WTC11 (cell line): ENCODE measurements at regions not wholly inside any gene's neighbourhood (a gene's known extent, or its start where the extent isn't known, plus 50 kb on each side); places are given as distances from the start of the nearest gene placed in this dataset.

Experiments used
- ATAC-seq: fragments of 200-7000 bp; cut with Tn5 transposase; 2 replicates; pipeline ENCODE4 v1.10.0; 2021; ENCODE audit warnings: mild to moderate bottlenecking, moderate library complexity
- CTCF ChIA-PET: fragments of 300-600 bp; sonication (Branson Sonifier 250); formaldehyde crosslinking; loops from one replicate; lab custom pipeline; 2021; ENCODE audit warnings: antibody characterized with exemption; lab: Charles Lee
- POLR2A ChIA-PET: fragments of 350-600 bp; sonication (Branson Sonifier 250); formaldehyde crosslinking; loops from one replicate; lab custom pipeline; 2021; ENCODE audit warnings: antibody characterized with exemption; lab: Charles Lee
- DNase-seq: peaks from one replicate; pipeline ENCODE4 v3.0.0; 2021; ENCODE audit warnings: low spot score
- H3K27ac Mint-ChIP-seq: 2 replicates; pipeline ENCODE4 v1.8.0; 2021; ENCODE audit warnings: mixed read lengths
- H3K27me3 Mint-ChIP-seq: 2 replicates; pipeline ENCODE4 v1.8.0; 2021; ENCODE audit warnings: low read depth, mild to moderate bottlenecking, moderate library complexity, mixed read lengths
- H3K36me3 Mint-ChIP-seq: 2 replicates; pipeline ENCODE4 v1.8.0; 2021; ENCODE audit warnings: mixed read lengths
- H3K4me1 Mint-ChIP-seq: 2 replicates; pipeline ENCODE4 v1.8.0; 2022; ENCODE audit warnings: mixed read lengths
- H3K4me3 Mint-ChIP-seq: 2 replicates; pipeline ENCODE4 v1.8.0; 2021; ENCODE audit warnings: mild to moderate bottlenecking, moderate library complexity, mixed read lengths
- H3K9me3 Mint-ChIP-seq: 2 replicates; pipeline ENCODE4 v1.8.0; 2021; ENCODE audit warnings: mixed read lengths
- ETV6 ChIP-seq: sonication (generic); formaldehyde crosslinking; IDR thresholded peaks from 2 replicates; pipeline ENCODE4 v1.8.1; 2022; ENCODE audit warnings: mild to moderate bottlenecking, missing genetic modification reagents
- FOXK1 ChIP-seq: sonication (generic); formaldehyde crosslinking; IDR thresholded peaks from 2 replicates; pipeline ENCODE4 v1.8.0; 2022; ENCODE audit warnings: mild to moderate bottlenecking, moderate library complexity, missing genetic modification reagents
- IRF2 ChIP-seq: sonication (generic); formaldehyde crosslinking; IDR thresholded peaks from 2 replicates; pipeline ENCODE4 v1.8.0; 2022; ENCODE audit warnings: low read depth, missing genetic modification reagents, borderline replicate concordance
- NR3C1 ChIP-seq: sonication (generic); formaldehyde crosslinking; conservative IDR thresholded peaks from 2 replicates; pipeline ENCODE4 v1.8.1; 2023; ENCODE audit warnings: low read depth, mild to moderate bottlenecking, missing genetic modification reagents
- SMAD4 ChIP-seq: sonication (generic); formaldehyde crosslinking; IDR thresholded peaks from 2 replicates; pipeline ENCODE4 v1.8.0; 2022; ENCODE audit warnings: mild to moderate bottlenecking, missing genetic modification reagents
- SP1 ChIP-seq: sonication (generic); formaldehyde crosslinking; conservative IDR thresholded peaks from 2 replicates; pipeline ENCODE4 v1.8.1; 2022; ENCODE audit warnings: missing genetic modification reagents
- ZNF219 ChIP-seq: sonication (generic); formaldehyde crosslinking; IDR thresholded peaks from 2 replicates; pipeline ENCODE4 v1.8.0; 2023; ENCODE audit warnings: missing genetic modification reagents, mild to moderate bottlenecking, borderline replicate concordance
- ZNF423 ChIP-seq: fragments of 250-450 bp; sonication (Bioruptor Pico); IDR thresholded peaks from 2 replicates; pipeline ENCODE4 v2.1.2; 2022; ENCODE audit warnings: mild to moderate bottlenecking, moderate library complexity
- TF ChIP-seq, protein P1 (sequence below): sonication (generic); formaldehyde crosslinking; IDR thresholded peaks from 2 replicates; pipeline ENCODE4 v1.8.1; 2022; ENCODE audit warnings: mild to moderate bottlenecking, missing genetic modification reagents, moderate library complexity, borderline replicate concordance
- TF ChIP-seq, protein P2 (sequence below): fragments of 250-450 bp; sonication (Bioruptor Pico); IDR thresholded peaks from 2 replicates; pipeline ENCODE4 v1.9.0; 2021; ENCODE audit warnings: mild to moderate bottlenecking, borderline replicate concordance
- TF ChIP-seq, protein P3 (sequence below): sonication (generic); formaldehyde crosslinking; IDR thresholded peaks from 2 replicates; pipeline ENCODE4 v1.8.0; 2023; ENCODE audit warnings: missing genetic modification reagents, mild to moderate bottlenecking, borderline replicate concordance
- TF ChIP-seq, protein P4 (sequence below): sonication (generic); formaldehyde crosslinking; IDR thresholded peaks from 2 replicates; pipeline ENCODE4 v1.8.1; 2022; ENCODE audit warnings: low read depth, missing genetic modification reagents, borderline replicate concordance
- TF ChIP-seq, protein P5 (sequence below): sonication (generic); formaldehyde crosslinking; IDR thresholded peaks from 2 replicates; pipeline ENCODE4 v1.8.1; 2023; ENCODE audit warnings: mild to moderate bottlenecking, missing genetic modification reagents, borderline replicate concordance

DNA sequence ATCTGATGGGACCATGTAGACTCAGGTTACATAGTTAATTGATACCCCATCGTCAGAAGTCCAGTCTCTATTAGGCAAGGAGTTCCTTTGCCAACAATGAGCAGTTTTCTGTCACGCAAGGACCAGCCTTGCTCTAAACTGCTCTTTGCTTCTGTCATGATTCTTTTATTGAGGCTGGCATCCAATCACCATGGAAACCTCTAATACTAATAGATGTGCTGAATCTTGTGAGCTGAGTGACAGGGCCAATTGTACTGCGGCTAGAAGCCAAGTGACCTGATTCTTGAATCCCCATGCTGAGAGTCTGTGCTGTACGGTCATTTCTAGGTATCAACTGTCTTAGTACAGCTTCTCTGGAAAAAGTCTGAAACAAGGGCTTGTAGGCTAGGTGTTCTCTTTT is 395.6 kb downstream of the RND3 start:
- DNase-seq (no peak), ATAC-seq (no peak)
- POLR2A ChIA-PET: no interaction called here
- no peak overlapping the region for H3K27ac Mint-ChIP-seq
- TF ChIP-seq, protein P1, sequence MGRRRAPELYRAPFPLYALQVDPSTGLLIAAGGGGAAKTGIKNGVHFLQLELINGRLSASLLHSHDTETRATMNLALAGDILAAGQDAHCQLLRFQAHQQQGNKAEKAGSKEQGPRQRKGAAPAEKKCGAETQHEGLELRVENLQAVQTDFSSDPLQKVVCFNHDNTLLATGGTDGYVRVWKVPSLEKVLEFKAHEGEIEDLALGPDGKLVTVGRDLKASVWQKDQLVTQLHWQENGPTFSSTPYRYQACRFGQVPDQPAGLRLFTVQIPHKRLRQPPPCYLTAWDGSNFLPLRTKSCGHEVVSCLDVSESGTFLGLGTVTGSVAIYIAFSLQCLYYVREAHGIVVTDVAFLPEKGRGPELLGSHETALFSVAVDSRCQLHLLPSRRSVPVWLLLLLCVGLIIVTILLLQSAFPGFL: no peak
- CTCF ChIA-PET: no interaction called here
- peaks cover 16% of the 10 kb centered on the region for H3K4me1 Mint-ChIP-seq
- no peaks in the 10 kb centered on the region for H3K27me3 Mint-ChIP-seq
- H3K9me3 Mint-ChIP-seq: no peaks in the 10 kb centered on the region
- no peak overlapping the region for H3K4me3 Mint-ChIP-seq
- no peaks in the 10 kb centered on the region for H3K36me3 Mint-ChIP-seq

DNA sequence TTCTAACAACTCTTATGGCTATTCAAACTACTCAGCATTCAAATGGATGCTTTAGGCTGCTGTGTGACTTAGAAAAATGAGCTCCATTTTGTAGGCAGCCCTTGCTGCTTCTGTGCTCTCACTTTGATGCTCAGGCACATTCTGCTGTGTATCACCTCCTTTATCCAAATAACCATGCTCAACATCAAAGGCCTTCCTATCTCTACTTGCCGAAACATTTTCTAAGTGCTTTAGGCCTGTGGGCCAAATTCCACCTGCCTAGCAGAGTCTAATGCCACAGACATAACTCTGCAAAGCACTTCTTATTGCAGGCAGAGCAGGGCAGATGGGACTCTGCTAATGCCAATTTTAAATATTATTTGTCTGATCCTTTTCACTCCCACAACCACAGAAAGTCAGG is 397.4 kb downstream of the RND3 start:
- ATAC-seq: no peak
- H3K27me3 Mint-ChIP-seq: no peaks in the 10 kb centered on the region
- POLR2A ChIA-PET: no interaction called here

DNA sequence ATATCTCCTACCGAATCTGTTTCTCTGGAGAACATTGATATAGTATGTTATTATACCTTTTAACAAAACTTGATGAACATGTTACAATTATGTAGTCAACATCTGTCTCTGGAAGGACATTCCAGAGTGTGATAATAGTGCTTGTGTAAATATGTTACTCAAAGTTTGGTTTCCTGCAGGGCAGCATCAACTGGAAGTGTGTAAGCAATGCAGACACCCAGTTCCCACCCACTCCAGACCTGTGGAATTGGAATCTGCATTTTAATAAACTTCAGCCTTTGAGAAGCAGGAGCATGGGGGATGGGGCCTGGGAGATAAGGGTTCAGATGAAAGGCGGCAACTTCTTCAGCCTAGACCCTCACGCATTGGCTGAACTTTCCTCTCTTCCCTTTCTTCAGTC is 398.9 kb downstream of the RND3 start:
- H3K9me3 Mint-ChIP-seq: peaks cover 10% of the 10 kb centered on the region; the same call in 1 of the 2 replicates
- peaks cover 16% of the 10 kb centered on the region for H3K4me1 Mint-ChIP-seq
- ChIA-PET POLR2A (interaction anchor here (0.6 kb wide), 1 partner anchor 259 kb away, joined by 3 read pairs; no protein-coding TSS in a partner anchor), CTCF (no interaction called here)
- TF ChIP-seq, protein P2, sequence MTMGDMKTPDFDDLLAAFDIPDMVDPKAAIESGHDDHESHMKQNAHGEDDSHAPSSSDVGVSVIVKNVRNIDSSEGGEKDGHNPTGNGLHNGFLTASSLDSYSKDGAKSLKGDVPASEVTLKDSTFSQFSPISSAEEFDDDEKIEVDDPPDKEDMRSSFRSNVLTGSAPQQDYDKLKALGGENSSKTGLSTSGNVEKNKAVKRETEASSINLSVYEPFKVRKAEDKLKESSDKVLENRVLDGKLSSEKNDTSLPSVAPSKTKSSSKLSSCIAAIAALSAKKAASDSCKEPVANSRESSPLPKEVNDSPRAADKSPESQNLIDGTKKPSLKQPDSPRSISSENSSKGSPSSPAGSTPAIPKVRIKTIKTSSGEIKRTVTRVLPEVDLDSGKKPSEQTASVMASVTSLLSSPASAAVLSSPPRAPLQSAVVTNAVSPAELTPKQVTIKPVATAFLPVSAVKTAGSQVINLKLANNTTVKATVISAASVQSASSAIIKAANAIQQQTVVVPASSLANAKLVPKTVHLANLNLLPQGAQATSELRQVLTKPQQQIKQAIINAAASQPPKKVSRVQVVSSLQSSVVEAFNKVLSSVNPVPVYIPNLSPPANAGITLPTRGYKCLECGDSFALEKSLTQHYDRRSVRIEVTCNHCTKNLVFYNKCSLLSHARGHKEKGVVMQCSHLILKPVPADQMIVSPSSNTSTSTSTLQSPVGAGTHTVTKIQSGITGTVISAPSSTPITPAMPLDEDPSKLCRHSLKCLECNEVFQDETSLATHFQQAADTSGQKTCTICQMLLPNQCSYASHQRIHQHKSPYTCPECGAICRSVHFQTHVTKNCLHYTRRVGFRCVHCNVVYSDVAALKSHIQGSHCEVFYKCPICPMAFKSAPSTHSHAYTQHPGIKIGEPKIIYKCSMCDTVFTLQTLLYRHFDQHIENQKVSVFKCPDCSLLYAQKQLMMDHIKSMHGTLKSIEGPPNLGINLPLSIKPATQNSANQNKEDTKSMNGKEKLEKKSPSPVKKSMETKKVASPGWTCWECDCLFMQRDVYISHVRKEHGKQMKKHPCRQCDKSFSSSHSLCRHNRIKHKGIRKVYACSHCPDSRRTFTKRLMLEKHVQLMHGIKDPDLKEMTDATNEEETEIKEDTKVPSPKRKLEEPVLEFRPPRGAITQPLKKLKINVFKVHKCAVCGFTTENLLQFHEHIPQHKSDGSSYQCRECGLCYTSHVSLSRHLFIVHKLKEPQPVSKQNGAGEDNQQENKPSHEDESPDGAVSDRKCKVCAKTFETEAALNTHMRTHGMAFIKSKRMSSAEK (CRISPR knock-in tag): no peak
- no peak for TF ChIP-seq SMAD4
- TF ChIP-seq SP1 (CRISPR knock-in tag): no peak
- H3K27ac Mint-ChIP-seq: no peak overlapping the region
- no peak for DNase-seq
- H3K36me3 Mint-ChIP-seq: peaks cover 4% of the 10 kb centered on the region
- H3K4me3 Mint-ChIP-seq: no peak overlapping the region
- ATAC-seq: no peak; the same call in 1 of the 2 replicates
- H3K27me3 Mint-ChIP-seq: no peaks in the 10 kb centered on the region

More for the DNA sequence above, 397.4 kb downstream of the RND3 start:
- CTCF ChIA-PET: no interaction called here
- no peak for TF ChIP-seq NR3C1
- TF ChIP-seq, all 79 proteins: peak for 0
- Mint-ChIP-seq H3K27ac (no peak overlapping the region), H3K4me1 (peaks cover 16% of the 10 kb centered on the region), H3K4me3 (no peak overlapping the region), H3K9me3 (peaks cover 6% of the 10 kb centered on the region; the same call in 1 of the 2 replicates), H3K36me3 (no peaks in the 10 kb centered on the region)
- no peak for DNase-seq

DNA sequence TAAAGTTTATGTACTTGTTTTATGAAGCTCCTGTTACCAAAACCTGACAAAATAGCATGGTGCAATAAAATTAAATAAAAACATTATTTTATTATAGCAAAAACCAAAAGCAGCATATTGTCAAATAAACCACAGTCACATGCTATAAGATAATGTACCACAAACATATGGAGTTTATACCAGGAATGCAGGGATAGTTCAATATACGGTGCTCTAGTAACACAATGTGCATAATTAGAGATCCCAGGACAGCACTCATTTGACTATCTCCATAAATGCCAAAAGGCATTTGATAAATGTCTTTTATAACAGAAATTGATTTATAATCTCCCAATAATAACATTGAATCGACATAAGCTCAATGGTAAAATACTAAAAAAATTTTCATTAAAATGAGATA is 402.0 kb downstream of the RND3 start:
- Mint-ChIP-seq H3K27me3 (no peaks in the 10 kb centered on the region), H3K27ac (no peak overlapping the region), H3K36me3 (peaks cover 4% of the 10 kb centered on the region), H3K4me1 (peaks cover 24% of the 10 kb centered on the region), H3K9me3 (peaks cover 14% of the 10 kb centered on the region), H3K4me3 (no peak overlapping the region)
- DNase-seq: no peak
- POLR2A ChIA-PET: interaction anchor here (0.6 kb wide), 1 partner anchor 78 kb away, joined by 3 read pairs; no protein-coding TSS in a partner anchor
- CTCF ChIA-PET: no interaction called here
- no peak for ATAC-seq
- TF ChIP-seq, protein P3, sequence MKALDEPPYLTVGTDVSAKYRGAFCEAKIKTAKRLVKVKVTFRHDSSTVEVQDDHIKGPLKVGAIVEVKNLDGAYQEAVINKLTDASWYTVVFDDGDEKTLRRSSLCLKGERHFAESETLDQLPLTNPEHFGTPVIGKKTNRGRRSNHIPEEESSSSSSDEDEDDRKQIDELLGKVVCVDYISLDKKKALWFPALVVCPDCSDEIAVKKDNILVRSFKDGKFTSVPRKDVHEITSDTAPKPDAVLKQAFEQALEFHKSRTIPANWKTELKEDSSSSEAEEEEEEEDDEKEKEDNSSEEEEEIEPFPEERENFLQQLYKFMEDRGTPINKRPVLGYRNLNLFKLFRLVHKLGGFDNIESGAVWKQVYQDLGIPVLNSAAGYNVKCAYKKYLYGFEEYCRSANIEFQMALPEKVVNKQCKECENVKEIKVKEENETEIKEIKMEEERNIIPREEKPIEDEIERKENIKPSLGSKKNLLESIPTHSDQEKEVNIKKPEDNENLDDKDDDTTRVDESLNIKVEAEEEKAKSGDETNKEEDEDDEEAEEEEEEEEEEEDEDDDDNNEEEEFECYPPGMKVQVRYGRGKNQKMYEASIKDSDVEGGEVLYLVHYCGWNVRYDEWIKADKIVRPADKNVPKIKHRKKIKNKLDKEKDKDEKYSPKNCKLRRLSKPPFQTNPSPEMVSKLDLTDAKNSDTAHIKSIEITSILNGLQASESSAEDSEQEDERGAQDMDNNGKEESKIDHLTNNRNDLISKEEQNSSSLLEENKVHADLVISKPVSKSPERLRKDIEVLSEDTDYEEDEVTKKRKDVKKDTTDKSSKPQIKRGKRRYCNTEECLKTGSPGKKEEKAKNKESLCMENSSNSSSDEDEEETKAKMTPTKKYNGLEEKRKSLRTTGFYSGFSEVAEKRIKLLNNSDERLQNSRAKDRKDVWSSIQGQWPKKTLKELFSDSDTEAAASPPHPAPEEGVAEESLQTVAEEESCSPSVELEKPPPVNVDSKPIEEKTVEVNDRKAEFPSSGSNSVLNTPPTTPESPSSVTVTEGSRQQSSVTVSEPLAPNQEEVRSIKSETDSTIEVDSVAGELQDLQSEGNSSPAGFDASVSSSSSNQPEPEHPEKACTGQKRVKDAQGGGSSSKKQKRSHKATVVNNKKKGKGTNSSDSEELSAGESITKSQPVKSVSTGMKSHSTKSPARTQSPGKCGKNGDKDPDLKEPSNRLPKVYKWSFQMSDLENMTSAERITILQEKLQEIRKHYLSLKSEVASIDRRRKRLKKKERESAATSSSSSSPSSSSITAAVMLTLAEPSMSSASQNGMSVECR (CRISPR knock-in tag): no peak
- TF ChIP-seq ZNF423 (CRISPR knock-in tag) (no peak), ZNF219 (CRISPR knock-in tag) (no peak), FOXK1 (CRISPR knock-in tag) (no peak), SMAD4 (no peak), ETV6 (CRISPR knock-in tag) (no peak), IRF2 (no peak)
- TF ChIP-seq, protein P4, sequence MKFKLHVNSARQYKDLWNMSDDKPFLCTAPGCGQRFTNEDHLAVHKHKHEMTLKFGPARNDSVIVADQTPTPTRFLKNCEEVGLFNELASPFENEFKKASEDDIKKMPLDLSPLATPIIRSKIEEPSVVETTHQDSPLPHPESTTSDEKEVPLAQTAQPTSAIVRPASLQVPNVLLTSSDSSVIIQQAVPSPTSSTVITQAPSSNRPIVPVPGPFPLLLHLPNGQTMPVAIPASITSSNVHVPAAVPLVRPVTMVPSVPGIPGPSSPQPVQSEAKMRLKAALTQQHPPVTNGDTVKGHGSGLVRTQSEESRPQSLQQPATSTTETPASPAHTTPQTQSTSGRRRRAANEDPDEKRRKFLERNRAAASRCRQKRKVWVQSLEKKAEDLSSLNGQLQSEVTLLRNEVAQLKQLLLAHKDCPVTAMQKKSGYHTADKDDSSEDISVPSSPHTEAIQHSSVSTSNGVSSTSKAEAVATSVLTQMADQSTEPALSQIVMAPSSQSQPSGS (CRISPR knock-in tag): no peak
- TF ChIP-seq, protein P5, sequence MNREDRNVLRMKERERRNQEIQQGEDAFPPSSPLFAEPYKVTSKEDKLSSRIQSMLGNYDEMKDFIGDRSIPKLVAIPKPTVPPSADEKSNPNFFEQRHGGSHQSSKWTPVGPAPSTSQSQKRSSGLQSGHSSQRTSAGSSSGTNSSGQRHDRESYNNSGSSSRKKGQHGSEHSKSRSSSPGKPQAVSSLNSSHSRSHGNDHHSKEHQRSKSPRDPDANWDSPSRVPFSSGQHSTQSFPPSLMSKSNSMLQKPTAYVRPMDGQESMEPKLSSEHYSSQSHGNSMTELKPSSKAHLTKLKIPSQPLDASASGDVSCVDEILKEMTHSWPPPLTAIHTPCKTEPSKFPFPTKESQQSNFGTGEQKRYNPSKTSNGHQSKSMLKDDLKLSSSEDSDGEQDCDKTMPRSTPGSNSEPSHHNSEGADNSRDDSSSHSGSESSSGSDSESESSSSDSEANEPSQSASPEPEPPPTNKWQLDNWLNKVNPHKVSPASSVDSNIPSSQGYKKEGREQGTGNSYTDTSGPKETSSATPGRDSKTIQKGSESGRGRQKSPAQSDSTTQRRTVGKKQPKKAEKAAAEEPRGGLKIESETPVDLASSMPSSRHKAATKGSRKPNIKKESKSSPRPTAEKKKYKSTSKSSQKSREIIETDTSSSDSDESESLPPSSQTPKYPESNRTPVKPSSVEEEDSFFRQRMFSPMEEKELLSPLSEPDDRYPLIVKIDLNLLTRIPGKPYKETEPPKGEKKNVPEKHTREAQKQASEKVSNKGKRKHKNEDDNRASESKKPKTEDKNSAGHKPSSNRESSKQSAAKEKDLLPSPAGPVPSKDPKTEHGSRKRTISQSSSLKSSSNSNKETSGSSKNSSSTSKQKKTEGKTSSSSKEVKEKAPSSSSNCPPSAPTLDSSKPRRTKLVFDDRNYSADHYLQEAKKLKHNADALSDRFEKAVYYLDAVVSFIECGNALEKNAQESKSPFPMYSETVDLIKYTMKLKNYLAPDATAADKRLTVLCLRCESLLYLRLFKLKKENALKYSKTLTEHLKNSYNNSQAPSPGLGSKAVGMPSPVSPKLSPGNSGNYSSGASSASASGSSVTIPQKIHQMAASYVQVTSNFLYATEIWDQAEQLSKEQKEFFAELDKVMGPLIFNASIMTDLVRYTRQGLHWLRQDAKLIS: no peak
